ENCODE measurements at regions not wholly inside any gene's neighbourhood (a gene's known extent, or its start where the extent isn't known, plus 50 kb on each side); places are given as distances from the start of the nearest gene placed in this dataset.

DNA sequence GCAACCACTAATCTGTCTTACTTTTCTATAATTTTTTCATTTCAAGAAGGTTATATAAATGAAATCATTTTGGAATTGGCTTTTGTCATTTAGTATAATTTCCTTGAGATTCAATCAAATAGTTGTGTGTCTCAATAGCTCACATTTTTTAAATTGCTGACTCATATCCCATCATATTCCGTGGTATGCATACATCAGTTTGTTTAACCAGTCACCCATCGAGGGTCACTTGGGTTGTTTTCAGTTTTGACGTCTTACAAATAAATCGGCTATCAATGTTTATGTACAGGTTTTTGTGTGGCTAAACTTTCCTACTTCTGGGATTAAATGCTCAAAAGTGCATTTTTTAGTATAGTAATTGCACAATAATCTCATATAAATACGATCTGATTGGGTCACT is 185.5 kb downstream of the TAF11L14 start:
- TF ChIP-seq, protein P1, sequence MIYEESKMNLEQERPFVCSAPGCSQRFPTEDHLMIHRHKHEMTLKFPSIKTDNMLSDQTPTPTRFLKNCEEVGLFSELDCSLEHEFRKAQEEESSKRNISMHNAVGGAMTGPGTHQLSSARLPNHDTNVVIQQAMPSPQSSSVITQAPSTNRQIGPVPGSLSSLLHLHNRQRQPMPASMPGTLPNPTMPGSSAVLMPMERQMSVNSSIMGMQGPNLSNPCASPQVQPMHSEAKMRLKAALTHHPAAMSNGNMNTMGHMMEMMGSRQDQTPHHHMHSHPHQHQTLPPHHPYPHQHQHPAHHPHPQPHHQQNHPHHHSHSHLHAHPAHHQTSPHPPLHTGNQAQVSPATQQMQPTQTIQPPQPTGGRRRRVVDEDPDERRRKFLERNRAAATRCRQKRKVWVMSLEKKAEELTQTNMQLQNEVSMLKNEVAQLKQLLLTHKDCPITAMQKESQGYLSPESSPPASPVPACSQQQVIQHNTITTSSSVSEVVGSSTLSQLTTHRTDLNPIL (CRISPR knock-in tag; IDR thresholded peaks at IDR 0.05; ENCODE audit: low read depth) = no peak
- TF ChIP-seq GLIS3 (CRISPR knock-in tag; IDR thresholded peaks at IDR 0.05) = no peak
- TF ChIP-seq ZFP3 (CRISPR knock-in tag; IDR thresholded peaks at IDR 0.05) = no peak
- no peak for TF ChIP-seq PPARA (CRISPR knock-in tag; IDR thresholded peaks at IDR 0.05; ENCODE audit: borderline replicate concordance)
- no peak for TF ChIP-seq PATZ1 (CRISPR knock-in tag; IDR thresholded peaks at IDR 0.05; ENCODE audit: borderline replicate concordance)
- no peak for TF ChIP-seq OSR1 (CRISPR knock-in tag; IDR thresholded peaks at IDR 0.05)
